ENCODE measurements at regions not wholly inside any gene's neighbourhood (a gene's known extent, or its start where the extent isn't known, plus 50 kb on each side); places are given as distances from the start of the nearest gene placed in this dataset.
"Not testable (repeated sequence)": the region's sequence is repeated elsewhere in the genome, so short reads cannot be mapped to it uniquely, and the experiment has no call there.

- Histone ChIP-seq H3K9me3 (ENCODE audit: low read depth, low read length) (no peaks in the 10 kb centered on the region), H3K79me2 (ENCODE audit: insufficient read depth, low read length) (no peaks in the 10 kb centered on the region), H3K4me1 (ENCODE audit: insufficient read depth, low read length) (no peaks in the 10 kb centered on the region), H3K27ac (ENCODE audit: low read depth, low read length) (no peak overlapping the region), H3K4me2 (ENCODE audit: insufficient read depth, low read length) (no peak overlapping the region), H3K27me3 (ENCODE audit: insufficient read depth, low read length) (no peaks in the 10 kb centered on the region), H2AFZ (ENCODE audit: low read length) (no peak overlapping the region), H3K36me3 (ENCODE audit: insufficient read depth, low read length) (no peaks in the 10 kb centered on the region), H3K4me3 (ENCODE audit: insufficient read depth, low read length) (no peak overlapping the region), H4K20me1 (ENCODE audit: insufficient read depth, low read length) (no peaks in the 10 kb centered on the region)
- DNase-seq (ENCODE audit: insufficient read length, low spot score, missing footprints): no peak
- TF ChIP-seq, protein P1, sequence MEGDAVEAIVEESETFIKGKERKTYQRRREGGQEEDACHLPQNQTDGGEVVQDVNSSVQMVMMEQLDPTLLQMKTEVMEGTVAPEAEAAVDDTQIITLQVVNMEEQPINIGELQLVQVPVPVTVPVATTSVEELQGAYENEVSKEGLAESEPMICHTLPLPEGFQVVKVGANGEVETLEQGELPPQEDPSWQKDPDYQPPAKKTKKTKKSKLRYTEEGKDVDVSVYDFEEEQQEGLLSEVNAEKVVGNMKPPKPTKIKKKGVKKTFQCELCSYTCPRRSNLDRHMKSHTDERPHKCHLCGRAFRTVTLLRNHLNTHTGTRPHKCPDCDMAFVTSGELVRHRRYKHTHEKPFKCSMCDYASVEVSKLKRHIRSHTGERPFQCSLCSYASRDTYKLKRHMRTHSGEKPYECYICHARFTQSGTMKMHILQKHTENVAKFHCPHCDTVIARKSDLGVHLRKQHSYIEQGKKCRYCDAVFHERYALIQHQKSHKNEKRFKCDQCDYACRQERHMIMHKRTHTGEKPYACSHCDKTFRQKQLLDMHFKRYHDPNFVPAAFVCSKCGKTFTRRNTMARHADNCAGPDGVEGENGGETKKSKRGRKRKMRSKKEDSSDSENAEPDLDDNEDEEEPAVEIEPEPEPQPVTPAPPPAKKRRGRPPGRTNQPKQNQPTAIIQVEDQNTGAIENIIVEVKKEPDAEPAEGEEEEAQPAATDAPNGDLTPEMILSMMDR (IDR thresholded peaks at IDR 0.05; ENCODE audit: extremely low read depth, low read depth, low read length): no peak
These were observed 148.8 kb downstream of the JRKL start for GRCh38 chr11:96538622-96539021.

DNA sequence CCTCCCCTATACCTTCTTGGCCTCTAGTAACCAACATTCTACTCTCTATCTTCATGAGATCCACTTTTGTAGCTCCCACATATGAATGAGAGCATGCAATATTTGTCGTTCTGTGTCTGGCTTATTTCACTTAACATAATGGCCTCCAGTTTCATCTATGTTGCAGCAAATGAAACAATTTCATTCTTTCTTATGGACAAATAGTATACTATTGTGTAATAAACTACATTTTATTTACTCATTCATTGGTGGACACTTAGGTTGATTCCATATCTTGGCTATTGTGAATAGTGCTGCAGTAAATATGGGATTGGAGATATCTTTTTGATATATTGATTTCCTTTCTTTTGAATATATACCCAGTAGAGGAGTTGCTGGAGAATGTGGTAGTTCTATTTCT lies 151.1 kb downstream of the JRKL start:
- Histone ChIP-seq H3K27me3 (ENCODE audit: insufficient read depth, low read length) (no peaks in the 10 kb centered on the region), H4K20me1 (ENCODE audit: insufficient read depth, low read length) (no peaks in the 10 kb centered on the region)

DNA sequence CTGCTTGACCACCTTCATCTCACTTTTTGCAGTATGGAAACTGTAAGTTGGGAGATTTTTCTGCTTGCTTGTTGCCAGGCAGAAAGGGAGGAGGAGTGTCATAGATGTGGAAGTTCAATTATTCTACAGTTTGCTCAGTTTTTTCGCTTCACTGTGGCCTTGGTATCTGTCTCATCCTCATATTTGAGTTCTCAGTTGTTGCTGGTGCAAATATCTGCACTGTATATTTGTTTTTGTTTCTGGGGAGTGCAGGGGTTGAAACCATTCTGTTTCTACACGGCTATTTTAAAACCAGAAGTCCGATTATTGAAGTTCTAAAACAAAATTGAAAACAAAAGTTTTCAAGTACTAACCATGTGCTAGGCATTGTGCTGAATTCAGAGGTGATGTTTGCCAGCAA lies 153.4 kb downstream of the JRKL start:
- Histone ChIP-seq H3K4me3 (ENCODE audit: insufficient read depth, low read length) (no peak overlapping the region), H3K27ac (ENCODE audit: low read depth, low read length) (no peak overlapping the region), H4K20me1 (ENCODE audit: insufficient read depth, low read length) (no peaks in the 10 kb centered on the region), H3K27me3 (ENCODE audit: insufficient read depth, low read length) (no peaks in the 10 kb centered on the region), H3K4me1 (ENCODE audit: insufficient read depth, low read length) (no peaks in the 10 kb centered on the region), H2AFZ (ENCODE audit: low read length) (no peak overlapping the region), H3K4me2 (ENCODE audit: insufficient read depth, low read length) (no peak overlapping the region), H3K79me2 (ENCODE audit: insufficient read depth, low read length) (no peaks in the 10 kb centered on the region), H3K36me3 (ENCODE audit: insufficient read depth, low read length) (no peaks in the 10 kb centered on the region), H3K9me3 (ENCODE audit: low read depth, low read length) (no peaks in the 10 kb centered on the region)
- TF ChIP-seq, protein P1 (IDR thresholded peaks at IDR 0.05; ENCODE audit: extremely low read depth, low read depth, low read length): no peak
- DNase-seq (ENCODE audit: insufficient read length, low spot score, missing footprints): no peak

More for the DNA sequence above, 151.1 kb downstream of the JRKL start:
- TF ChIP-seq, protein P1 (IDR thresholded peaks at IDR 0.05; ENCODE audit: extremely low read depth, low read depth, low read length): no peak
- Histone ChIP-seq H3K27ac (ENCODE audit: low read depth, low read length) (no peak overlapping the region), H2AFZ (ENCODE audit: low read length) (no peak overlapping the region), H3K79me2 (ENCODE audit: insufficient read depth, low read length) (no peaks in the 10 kb centered on the region), H3K4me1 (ENCODE audit: insufficient read depth, low read length) (no peaks in the 10 kb centered on the region), H3K4me3 (ENCODE audit: insufficient read depth, low read length) (no peak overlapping the region), H3K9me3 (ENCODE audit: low read depth, low read length) (no peaks in the 10 kb centered on the region), H3K4me2 (ENCODE audit: insufficient read depth, low read length) (no peak overlapping the region), H3K36me3 (ENCODE audit: insufficient read depth, low read length) (no peaks in the 10 kb centered on the region)
- no peak for DNase-seq (ENCODE audit: insufficient read length, low spot score, missing footprints)

- H3K9me3 ChIP-seq (ENCODE audit: low read depth, low read length); DNase-seq (ENCODE audit: insufficient read length, low spot score, missing footprints); H3K4me1 ChIP-seq (ENCODE audit: insufficient read depth, low read length); H3K27me3 ChIP-seq (ENCODE audit: insufficient read depth, low read length); H3K36me3 ChIP-seq (ENCODE audit: insufficient read depth, low read length); H4K20me1 ChIP-seq (ENCODE audit: insufficient read depth, low read length); H3K79me2 ChIP-seq (ENCODE audit: insufficient read depth, low read length); H2AFZ ChIP-seq (ENCODE audit: low read length); H3K4me2 ChIP-seq (ENCODE audit: insufficient read depth, low read length); H3K27ac ChIP-seq (ENCODE audit: low read depth, low read length); H3K4me3 ChIP-seq (ENCODE audit: insufficient read depth, low read length): not testable (repeated sequence)
These were observed 155.4 kb downstream of the JRKL start for GRCh38 chr11:96545192-96545591.

Data from osteoblast (primary cell).